Activated CD8-positive, alpha-beta T cell treated with anti-CD3 and anti-CD28 coated beads for 36 hours (primary cell): ENCODE measurements at regions not wholly inside any gene's neighbourhood (a gene's known extent, or its start where the extent isn't known, plus 50 kb on each side); places are given as distances from the start of the nearest gene placed in this dataset.

Source experiments
- ATAC-seq: fragments of 200-7000 bp; cut with Tn5 transposase; one replicate; pipeline ENCODE4 v1.10.0; 2021; ENCODE audit warnings: mild to moderate bottlenecking, moderate library complexity
- CTCF ChIA-PET: fragments of 350-600 bp; sonication (Branson Sonifier 250); formaldehyde crosslinking; loops from one replicate; lab custom pipeline; 2021; ENCODE audit warnings: antibody characterized with exemption; lab: Charles Lee
- POLR2A ChIA-PET: fragments of 350-600 bp; sonication (Branson Sonifier 250); formaldehyde crosslinking; loops from one replicate; lab custom pipeline; 2021; ENCODE audit warnings: antibody characterized with exemption; lab: Charles Lee
- DNase-seq: peaks from one replicate; pipeline ENCODE4 v3.0.0-alpha.2; 2020
- H3K27ac Mint-ChIP-seq: one replicate; pipeline ENCODE4 v1.8.0; 2021; ENCODE audit warnings: mild to moderate bottlenecking, mixed read lengths
- H3K27me3 Mint-ChIP-seq: one replicate; pipeline ENCODE4 v1.8.0; 2021; ENCODE audit warnings: mixed read lengths
- H3K36me3 Mint-ChIP-seq: one replicate; pipeline ENCODE4 v1.8.0; 2021; ENCODE audit warnings: low read depth, mixed read lengths
- H3K4me1 Mint-ChIP-seq: one replicate; pipeline ENCODE4 v1.8.0; 2021; ENCODE audit warnings: low read depth, mixed read lengths
- H3K4me3 Mint-ChIP-seq: one replicate; pipeline ENCODE4 v1.8.0; 2021; ENCODE audit warnings: mild to moderate bottlenecking, moderate library complexity, mixed read lengths
- H3K9me3 Mint-ChIP-seq: one replicate; pipeline ENCODE4 v1.8.0; 2021; ENCODE audit warnings: mixed read lengths
- intact Hi-C: fragments of 100-400 bp; cut with micrococcal nuclease; formaldehyde crosslinking; loops from one replicate; pipeline ENCODE4 v1.10.0; 2022
- TF ChIP-seq, protein P1 (sequence below): fragments of 200-600 bp; IDR thresholded peaks from one replicate; pipeline ENCODE4 v1.8.0; 2022; ENCODE audit warnings: antibody characterized with exemption, mild to moderate bottlenecking

DNA sequence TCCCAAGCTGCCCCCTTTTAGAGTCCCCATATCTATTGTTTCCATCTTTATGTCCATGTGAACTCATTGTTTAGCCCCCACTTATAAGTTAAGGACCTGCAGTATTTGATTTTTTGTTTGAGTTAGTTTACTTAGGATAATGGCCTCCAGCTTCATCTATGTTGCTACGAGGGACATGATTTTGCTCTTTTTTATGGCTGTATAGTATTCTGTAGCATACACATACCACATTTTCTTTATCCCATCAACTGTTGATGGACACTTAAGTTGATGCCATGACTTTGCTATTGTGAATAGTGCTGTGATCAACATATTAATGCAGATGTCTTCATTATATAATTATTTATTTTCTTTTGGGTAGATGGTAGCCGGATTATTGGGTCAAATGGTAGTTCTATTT, 576.9 kb downstream of the ANKRD7 start:
- CTCF ChIA-PET = no interaction called here
- POLR2A ChIA-PET = no interaction called here
- H3K9me3 Mint-ChIP-seq = peaks cover 16% of the 10 kb centered on the region
- H3K4me1 Mint-ChIP-seq = no peaks in the 10 kb centered on the region
- H3K27ac Mint-ChIP-seq = no peak overlapping the region
- no peak overlapping the region for H3K4me3 Mint-ChIP-seq
- no peak for DNase-seq
- intact Hi-C loops = no loop called here
- TF ChIP-seq, protein P1, sequence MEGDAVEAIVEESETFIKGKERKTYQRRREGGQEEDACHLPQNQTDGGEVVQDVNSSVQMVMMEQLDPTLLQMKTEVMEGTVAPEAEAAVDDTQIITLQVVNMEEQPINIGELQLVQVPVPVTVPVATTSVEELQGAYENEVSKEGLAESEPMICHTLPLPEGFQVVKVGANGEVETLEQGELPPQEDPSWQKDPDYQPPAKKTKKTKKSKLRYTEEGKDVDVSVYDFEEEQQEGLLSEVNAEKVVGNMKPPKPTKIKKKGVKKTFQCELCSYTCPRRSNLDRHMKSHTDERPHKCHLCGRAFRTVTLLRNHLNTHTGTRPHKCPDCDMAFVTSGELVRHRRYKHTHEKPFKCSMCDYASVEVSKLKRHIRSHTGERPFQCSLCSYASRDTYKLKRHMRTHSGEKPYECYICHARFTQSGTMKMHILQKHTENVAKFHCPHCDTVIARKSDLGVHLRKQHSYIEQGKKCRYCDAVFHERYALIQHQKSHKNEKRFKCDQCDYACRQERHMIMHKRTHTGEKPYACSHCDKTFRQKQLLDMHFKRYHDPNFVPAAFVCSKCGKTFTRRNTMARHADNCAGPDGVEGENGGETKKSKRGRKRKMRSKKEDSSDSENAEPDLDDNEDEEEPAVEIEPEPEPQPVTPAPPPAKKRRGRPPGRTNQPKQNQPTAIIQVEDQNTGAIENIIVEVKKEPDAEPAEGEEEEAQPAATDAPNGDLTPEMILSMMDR = no peak
- no peaks in the 10 kb centered on the region for H3K36me3 Mint-ChIP-seq
- H3K27me3 Mint-ChIP-seq = no peaks in the 10 kb centered on the region
- ATAC-seq = no peak

DNA sequence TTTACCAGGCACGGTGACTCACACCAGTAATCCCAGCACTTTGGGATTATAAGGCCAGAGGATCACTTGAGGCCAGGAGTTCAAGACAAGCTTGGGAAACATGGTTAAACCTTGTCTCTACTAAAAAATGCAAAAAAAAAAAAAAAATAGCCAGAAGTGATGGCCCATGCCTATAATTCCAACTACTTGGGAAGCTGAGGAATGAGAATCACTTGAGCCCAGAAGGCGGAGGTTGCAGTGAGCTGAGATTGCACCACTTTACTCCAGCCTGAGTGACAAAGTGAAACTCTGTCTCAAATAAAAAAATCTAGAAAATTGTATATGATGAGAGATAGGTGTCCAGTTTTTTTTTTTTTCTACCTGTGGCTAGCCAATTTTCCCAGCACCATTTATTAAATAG, 578.2 kb downstream of the ANKRD7 start:
- no peak overlapping the region for H3K4me3 Mint-ChIP-seq
- ChIA-PET POLR2A (no interaction called here), CTCF (no interaction called here)
- no peaks in the 10 kb centered on the region for H3K36me3 Mint-ChIP-seq
- TF ChIP-seq, protein P1 = no peak
- H3K27ac Mint-ChIP-seq = no peak overlapping the region
- intact Hi-C loops = no loop called here
- DNase-seq (no peak), ATAC-seq (no peak)
- H3K4me1 Mint-ChIP-seq = no peaks in the 10 kb centered on the region
- no peaks in the 10 kb centered on the region for H3K27me3 Mint-ChIP-seq
- peaks cover 16% of the 10 kb centered on the region for H3K9me3 Mint-ChIP-seq

DNA sequence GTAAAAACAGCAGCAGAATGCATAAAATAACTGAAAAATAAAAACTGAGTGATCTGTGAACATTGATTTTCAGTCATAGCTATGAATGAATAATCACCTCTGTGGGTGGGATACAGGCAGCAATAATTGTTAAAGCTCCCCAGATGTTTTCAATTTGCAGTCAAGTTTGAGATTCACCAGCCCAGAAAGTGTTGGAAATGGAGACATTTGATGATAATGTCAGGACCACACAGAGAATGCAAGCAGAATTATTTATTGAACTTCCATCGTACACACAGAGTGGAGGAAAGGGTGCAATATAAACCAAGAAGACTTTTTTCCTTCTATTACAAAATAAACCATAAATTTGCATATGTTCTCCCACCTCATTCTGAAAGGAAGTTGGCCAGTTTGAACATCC, 601.7 kb downstream of the ANKRD7 start:
- DNase-seq = no peak
- H3K27ac Mint-ChIP-seq = no peak overlapping the region
- no peak for ATAC-seq
- no peaks in the 10 kb centered on the region for H3K4me1 Mint-ChIP-seq
- TF ChIP-seq, protein P1 = no peak
- CTCF ChIA-PET = no interaction called here
- intact Hi-C loops = no loop called here
- POLR2A ChIA-PET = no interaction called here
- H3K36me3 Mint-ChIP-seq = no peaks in the 10 kb centered on the region
- H3K27me3 Mint-ChIP-seq = no peaks in the 10 kb centered on the region
- no peak overlapping the region for H3K4me3 Mint-ChIP-seq
- H3K9me3 Mint-ChIP-seq = peaks cover 2% of the 10 kb centered on the region

GRCh38 chr7:118836933-118837332, 612.4 kb downstream of the ANKRD7 start:
- CTCF ChIA-PET = no interaction called here
- no peak overlapping the region for H3K27ac Mint-ChIP-seq
- POLR2A ChIA-PET = no interaction called here
- TF ChIP-seq, protein P1 = no peak
- ATAC-seq (peak; percentile 51), DNase-seq (peak; percentile 2)
- intact Hi-C loops = no loop called here
- H3K27me3 Mint-ChIP-seq = no peaks in the 10 kb centered on the region
- peaks cover 10% of the 10 kb centered on the region for H3K9me3 Mint-ChIP-seq
- no peaks in the 10 kb centered on the region for H3K4me1 Mint-ChIP-seq
- H3K36me3 Mint-ChIP-seq = no peaks in the 10 kb centered on the region
- H3K4me3 Mint-ChIP-seq = no peak overlapping the region

- Mint-ChIP-seq H3K4me1 (no peaks in the 10 kb centered on the region), H3K27me3 (no peaks in the 10 kb centered on the region), H3K36me3 (no peaks in the 10 kb centered on the region), H3K9me3 (peaks cover 5% of the 10 kb centered on the region), H3K4me3 (no peak overlapping the region), H3K27ac (no peak overlapping the region)
- TF ChIP-seq, protein P1 = no peak
- DNase-seq = no peak
- ATAC-seq = no peak
- intact Hi-C loops = no loop called here
- CTCF ChIA-PET = no interaction called here
- POLR2A ChIA-PET = no interaction called here
Measured at GRCh38 chr7:118839515-118839914, 615.0 kb downstream of the ANKRD7 start.
